ENCODE measurements at regions not wholly inside any gene's neighbourhood (a gene's known extent, or its start where the extent isn't known, plus 50 kb on each side); places are given as distances from the start of the nearest gene placed in this dataset.
"Not testable (repeated sequence)": the region's sequence is repeated elsewhere in the genome, so short reads cannot be mapped to it uniquely, and the experiment has no call there.

GRCh38 chr16:9630985-9631384, 539.5 kb downstream of the HAPSTR1 start:
- no peak for DNase-seq (ENCODE audit: low spot score)

GRCh38 chr16:9633844-9634243, 542.4 kb downstream of the HAPSTR1 start:
- no peak for DNase-seq (ENCODE audit: low spot score)

GRCh38 chr16:9635150-9635720, 543.8 kb downstream of the HAPSTR1 start:
- DNase-seq (ENCODE audit: low spot score) = not testable (repeated sequence)

GRCh38 chr16:9644258-9644657, 538.0 kb downstream of the GRIN2A start:
- no peak for DNase-seq (ENCODE audit: low spot score)

- DNase-seq (ENCODE audit: low spot score) = no peak
Measured at GRCh38 chr16:9645911-9646310, 536.3 kb downstream of the GRIN2A start.

GRCh38 chr16:9647981-9648701, 534.1 kb downstream of the GRIN2A start:
- peak; percentile 54 for DNase-seq (ENCODE audit: low spot score)

GRCh38 chr16:9650284-9650683, 531.9 kb downstream of the GRIN2A start:
- no peak for DNase-seq (ENCODE audit: low spot score)

- DNase-seq (ENCODE audit: low spot score) = no peak
Measured at GRCh38 chr16:9655051-9655450, 527.2 kb downstream of the GRIN2A start.

- DNase-seq (ENCODE audit: low spot score) = no peak
Measured at GRCh38 chr16:9657641-9658040, 524.6 kb downstream of the GRIN2A start.

GRCh38 chr16:9658164-9658563, 524.1 kb downstream of the GRIN2A start:
- DNase-seq (ENCODE audit: low spot score) = no peak

- no peak for DNase-seq (ENCODE audit: low spot score)
Measured at GRCh38 chr16:9658586-9658985, 523.6 kb downstream of the GRIN2A start.

GRCh38 chr16:9660898-9661297, 521.3 kb downstream of the GRIN2A start:
- no peak for DNase-seq (ENCODE audit: low spot score)

- DNase-seq (ENCODE audit: low spot score) = no peak
Measured at GRCh38 chr16:9661336-9662017, 520.8 kb downstream of the GRIN2A start.

GRCh38 chr16:9663588-9663987, 518.6 kb downstream of the GRIN2A start:
- no peak for DNase-seq (ENCODE audit: low spot score)

- peak; percentile 53 for DNase-seq (ENCODE audit: low spot score)
Measured at GRCh38 chr16:9665851-9666271, 516.4 kb downstream of the GRIN2A start.

GRCh38 chr16:9666834-9667480, 515.3 kb downstream of the GRIN2A start:
- no peak for DNase-seq (ENCODE audit: low spot score)

GRCh38 chr16:9670033-9670432, 512.2 kb downstream of the GRIN2A start:
- DNase-seq (ENCODE audit: low spot score) = no peak

- not testable (repeated sequence) for DNase-seq (ENCODE audit: low spot score)
Measured at GRCh38 chr16:9670616-9671015, 511.6 kb downstream of the GRIN2A start.

- DNase-seq (ENCODE audit: low spot score) = not testable (repeated sequence)
Measured at GRCh38 chr16:9676560-9677300, 505.5 kb downstream of the GRIN2A start.

- DNase-seq (ENCODE audit: low spot score) = no peak
Measured at GRCh38 chr16:9677301-9677653, 505.0 kb downstream of the GRIN2A start.

- DNase-seq (ENCODE audit: low spot score) = no peak
Measured at GRCh38 chr16:9679213-9679767, 502.9 kb downstream of the GRIN2A start.
